ENCODE measurements at regions not wholly inside any gene's neighbourhood (a gene's known extent, or its start where the extent isn't known, plus 50 kb on each side); places are given as distances from the start of the nearest gene placed in this dataset.
"Not testable (repeated sequence)": the region's sequence is repeated elsewhere in the genome, so short reads cannot be mapped to it uniquely, and the experiment has no call there.

- Mint-ChIP-seq H3K9me3 (peaks cover 30% of the 10 kb centered on the region), H3K36me3 (ENCODE audit: low read depth) (no peaks in the 10 kb centered on the region), H3K27ac (no peak overlapping the region), H3K4me3 (no peak overlapping the region), H3K4me1 (ENCODE audit: low read depth) (no peaks in the 10 kb centered on the region), H3K27me3 (no peaks in the 10 kb centered on the region)
- DNase-seq: no peak
These were observed 660.8 kb upstream of the SGO1 start for GRCh38 chr3:20846832-20847231.

DNA sequence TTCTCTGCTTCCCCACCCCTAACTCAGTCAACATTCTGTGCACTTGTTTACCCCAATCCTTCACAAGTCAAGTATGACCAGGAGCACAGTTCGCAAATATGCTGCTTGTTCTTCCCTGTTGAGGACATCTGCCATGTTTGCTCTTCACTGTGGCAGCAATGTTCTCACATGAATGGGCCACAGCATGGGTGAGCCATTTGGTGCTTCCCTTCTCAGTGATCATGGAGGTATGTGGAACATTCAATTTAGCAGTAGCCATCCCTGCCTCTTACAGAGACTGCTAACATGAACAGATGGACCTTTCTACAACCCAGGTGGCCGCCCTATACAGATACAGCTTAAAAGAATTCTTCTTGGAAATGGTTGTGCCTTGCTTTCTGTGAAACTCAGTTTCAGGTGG is 660.1 kb upstream of the SGO1 start:
- Mint-ChIP-seq H3K4me3 (no peak overlapping the region), H3K27me3 (no peaks in the 10 kb centered on the region), H3K9me3 (peaks cover 30% of the 10 kb centered on the region), H3K27ac (no peak overlapping the region), H3K36me3 (ENCODE audit: low read depth) (no peaks in the 10 kb centered on the region), H3K4me1 (ENCODE audit: low read depth) (no peaks in the 10 kb centered on the region)
- DNase-seq: no peak

- Mint-ChIP-seq H3K27me3 (no peaks in the 10 kb centered on the region), H3K36me3 (ENCODE audit: low read depth) (no peaks in the 10 kb centered on the region), H3K4me1 (ENCODE audit: low read depth) (no peaks in the 10 kb centered on the region), H3K27ac (no peak overlapping the region), H3K9me3 (peaks cover 26% of the 10 kb centered on the region), H3K4me3 (no peak overlapping the region)
- DNase-seq: no peak
These were observed 658.8 kb upstream of the SGO1 start for GRCh38 chr3:20844851-20845250.

DNA sequence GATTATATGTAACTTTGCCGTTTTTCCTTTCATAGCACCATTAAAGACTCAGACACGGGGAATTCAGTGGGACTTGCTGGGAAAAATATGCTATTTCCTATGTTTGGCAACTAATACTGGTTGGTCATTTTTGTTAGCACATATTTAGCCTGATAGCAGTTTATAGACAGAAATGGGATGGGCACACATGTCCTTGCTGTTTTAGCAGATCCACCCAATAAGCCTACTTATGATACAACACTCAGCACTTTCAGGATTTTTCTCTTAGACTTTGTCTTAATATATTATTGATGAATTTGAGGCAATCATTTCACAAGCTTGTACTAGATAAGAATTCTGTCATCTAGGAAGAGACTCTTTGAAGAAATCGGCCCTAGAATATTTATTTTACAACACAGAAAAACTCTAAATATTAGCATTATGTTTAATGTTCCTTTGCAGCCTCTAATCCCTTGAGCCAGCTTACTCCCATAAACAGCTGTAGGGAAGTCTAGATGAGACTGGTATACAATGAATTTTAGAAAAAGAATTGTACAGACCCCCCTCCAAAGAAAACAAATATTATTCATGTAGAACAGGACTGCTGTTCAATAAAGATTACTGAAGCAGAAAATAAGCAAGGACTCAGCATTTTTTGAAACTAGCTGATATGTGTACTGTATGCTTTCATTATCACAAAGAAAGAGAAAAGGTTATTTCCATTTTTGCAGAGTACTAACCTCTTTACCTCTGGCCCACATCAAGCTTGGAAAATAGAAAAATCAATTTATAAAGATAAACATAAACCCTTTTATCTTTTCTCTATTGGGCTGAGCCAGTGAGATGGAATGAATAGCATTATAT is 656.8 kb upstream of the SGO1 start:
- no peaks in the 10 kb centered on the region for H3K36me3 Mint-ChIP-seq (ENCODE audit: low read depth)
- no peak overlapping the region for H3K27ac Mint-ChIP-seq
- no peak overlapping the region for H3K4me3 Mint-ChIP-seq
- peaks cover 28% of the 10 kb centered on the region for H3K9me3 Mint-ChIP-seq
- H3K4me1 Mint-ChIP-seq (ENCODE audit: low read depth): no peaks in the 10 kb centered on the region
- no peaks in the 10 kb centered on the region for H3K27me3 Mint-ChIP-seq
- no peak for DNase-seq

- peaks cover 27% of the 10 kb centered on the region for H3K9me3 Mint-ChIP-seq
- H3K36me3 Mint-ChIP-seq (ENCODE audit: low read depth): no peaks in the 10 kb centered on the region
- no peak overlapping the region for H3K4me3 Mint-ChIP-seq
- H3K27me3 Mint-ChIP-seq: no peaks in the 10 kb centered on the region
- DNase-seq: no peak
- no peaks in the 10 kb centered on the region for H3K4me1 Mint-ChIP-seq (ENCODE audit: low read depth)
- H3K27ac Mint-ChIP-seq: no peak overlapping the region
These were observed 656.0 kb upstream of the SGO1 start for GRCh38 chr3:20842002-20842401.

DNA sequence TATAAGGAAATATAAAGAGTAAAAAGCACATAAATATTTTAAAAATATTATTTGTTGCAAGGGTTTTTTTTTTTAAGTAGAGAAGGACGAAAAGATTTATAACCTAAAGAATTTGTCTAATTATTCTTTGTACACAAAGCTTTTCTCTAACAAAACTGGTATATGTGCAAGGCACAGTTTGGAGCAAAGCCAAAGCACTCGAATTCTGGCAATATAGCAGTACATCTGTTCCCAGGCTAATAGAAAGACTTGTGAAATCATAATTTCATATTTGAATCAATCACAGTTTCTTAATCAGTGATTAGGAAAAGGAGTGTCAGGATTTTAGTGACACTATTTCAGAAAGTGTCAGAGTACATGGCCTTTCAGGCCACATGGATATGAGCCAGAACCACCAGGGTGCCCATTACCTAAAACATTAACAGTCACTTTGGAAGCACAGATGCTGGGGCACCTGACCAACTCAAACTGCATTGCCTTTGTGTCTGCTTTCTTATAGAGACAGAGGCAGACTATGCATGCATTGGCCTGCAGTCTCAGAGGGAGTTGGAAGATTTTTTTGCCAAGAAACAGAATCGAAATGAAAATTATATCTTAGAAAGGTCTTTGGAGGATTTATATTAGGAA is 651.8 kb upstream of the SGO1 start:
- no peak for DNase-seq
- Mint-ChIP-seq H3K36me3 (ENCODE audit: low read depth) (no peaks in the 10 kb centered on the region), H3K27me3 (no peaks in the 10 kb centered on the region), H3K9me3 (peaks cover 30% of the 10 kb centered on the region), H3K27ac (no peak overlapping the region), H3K4me1 (ENCODE audit: low read depth) (no peaks in the 10 kb centered on the region), H3K4me3 (no peak overlapping the region)

DNA sequence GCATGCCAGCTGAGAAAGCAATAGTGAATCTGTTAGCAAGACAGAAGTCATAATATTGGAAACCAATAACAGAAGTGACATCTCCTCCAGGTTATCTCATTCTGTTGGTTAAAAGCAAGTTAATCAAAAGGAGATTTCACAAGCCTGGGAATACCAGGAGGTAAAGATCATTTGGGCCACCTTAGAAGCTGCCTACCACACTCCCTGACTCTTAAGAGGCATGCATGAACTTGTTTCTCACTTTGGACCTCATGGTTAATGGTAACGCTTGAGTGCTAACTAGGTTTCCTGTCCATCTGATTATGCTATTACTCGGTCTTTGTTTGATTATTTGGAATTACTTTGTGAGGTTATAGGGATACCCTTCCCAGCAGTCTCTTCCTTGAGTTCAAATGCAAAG is 650.8 kb upstream of the SGO1 start:
- no peak overlapping the region for H3K27ac Mint-ChIP-seq
- no peaks in the 10 kb centered on the region for H3K36me3 Mint-ChIP-seq (ENCODE audit: low read depth)
- H3K4me1 Mint-ChIP-seq (ENCODE audit: low read depth): no peaks in the 10 kb centered on the region
- no peaks in the 10 kb centered on the region for H3K27me3 Mint-ChIP-seq
- DNase-seq: no peak
- no peak overlapping the region for H3K4me3 Mint-ChIP-seq
- peaks cover 30% of the 10 kb centered on the region for H3K9me3 Mint-ChIP-seq

- no peak overlapping the region for H3K27ac Mint-ChIP-seq
- no peaks in the 10 kb centered on the region for H3K27me3 Mint-ChIP-seq
- H3K4me3 Mint-ChIP-seq: no peak overlapping the region
- H3K36me3 Mint-ChIP-seq (ENCODE audit: low read depth): no peaks in the 10 kb centered on the region
- H3K9me3 Mint-ChIP-seq: peaks cover 19% of the 10 kb centered on the region
- DNase-seq: no peak
- no peaks in the 10 kb centered on the region for H3K4me1 Mint-ChIP-seq (ENCODE audit: low read depth)
These were observed 647.0 kb upstream of the SGO1 start for GRCh38 chr3:20832963-20833362.

DNA sequence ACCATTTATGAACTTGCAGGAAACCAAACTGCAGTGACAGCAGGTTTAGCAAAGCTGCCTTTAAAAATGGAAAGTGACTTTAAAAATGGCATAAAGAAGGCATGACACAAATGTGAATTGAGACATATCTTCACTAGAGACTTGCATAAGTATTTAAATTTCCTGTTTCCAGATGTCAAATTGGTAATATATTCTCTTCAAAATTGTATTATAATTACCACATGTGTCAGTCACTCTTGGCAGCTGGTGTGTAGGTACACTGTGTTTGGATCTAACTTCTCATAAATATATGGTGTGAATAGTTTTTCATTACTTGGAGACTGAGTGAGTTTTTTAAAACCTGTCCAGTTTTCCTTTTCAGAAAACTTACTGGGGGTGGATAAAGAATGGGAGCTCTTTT is 636.2 kb upstream of the SGO1 start:
- Mint-ChIP-seq H3K9me3 (peaks cover 53% of the 10 kb centered on the region), H3K36me3 (ENCODE audit: low read depth) (peaks cover 5% of the 10 kb centered on the region), H3K27ac (no peak overlapping the region), H3K4me1 (ENCODE audit: low read depth) (no peaks in the 10 kb centered on the region), H3K27me3 (no peaks in the 10 kb centered on the region), H3K4me3 (no peak overlapping the region)
- no peak for DNase-seq

GRCh38 chr3:20820872-20821271 is 634.9 kb upstream of the SGO1 start:
- DNase-seq: not testable (repeated sequence)

GRCh38 chr3:20811631-20812030 is 625.6 kb upstream of the SGO1 start:
- no peak for DNase-seq
- no peaks in the 10 kb centered on the region for H3K27me3 Mint-ChIP-seq
- H3K27ac Mint-ChIP-seq: no peak overlapping the region
- H3K4me3 Mint-ChIP-seq: no peak overlapping the region
- H3K9me3 Mint-ChIP-seq: peaks cover 53% of the 10 kb centered on the region
- no peaks in the 10 kb centered on the region for H3K36me3 Mint-ChIP-seq (ENCODE audit: low read depth)
- no peaks in the 10 kb centered on the region for H3K4me1 Mint-ChIP-seq (ENCODE audit: low read depth)

More at GRCh38 chr3:20820872-20821271, 634.9 kb upstream of the SGO1 start:
- peaks cover 50% of the 10 kb centered on the region for H3K9me3 Mint-ChIP-seq
- H3K36me3 Mint-ChIP-seq (ENCODE audit: low read depth); H3K27me3 Mint-ChIP-seq; H3K4me1 Mint-ChIP-seq (ENCODE audit: low read depth); H3K27ac Mint-ChIP-seq; H3K4me3 Mint-ChIP-seq: not testable (repeated sequence)

DNA sequence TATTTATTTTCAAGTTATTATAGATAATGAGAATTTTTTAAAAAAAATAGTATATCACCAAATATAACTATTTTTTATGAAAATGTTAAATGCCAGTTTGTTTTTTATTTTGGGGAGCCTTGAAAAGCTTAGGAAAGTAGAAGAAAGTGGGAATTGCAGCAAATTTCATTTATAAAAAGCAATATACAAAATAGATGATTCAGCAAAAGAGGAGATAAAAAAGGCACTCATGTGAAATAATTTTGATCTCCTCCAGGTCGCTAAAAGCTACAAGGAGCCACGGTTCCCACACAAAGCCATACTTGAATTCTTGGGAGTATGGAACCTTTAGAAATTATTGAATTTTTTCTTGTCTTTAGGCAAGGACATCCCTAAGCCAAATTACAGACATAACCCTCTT is 625.0 kb upstream of the SGO1 start:
- H3K36me3 Mint-ChIP-seq (ENCODE audit: low read depth): no peaks in the 10 kb centered on the region
- H3K9me3 Mint-ChIP-seq: peaks cover 51% of the 10 kb centered on the region
- H3K4me3 Mint-ChIP-seq: no peak overlapping the region
- H3K4me1 Mint-ChIP-seq (ENCODE audit: low read depth): no peaks in the 10 kb centered on the region
- no peak for DNase-seq
- no peak overlapping the region for H3K27ac Mint-ChIP-seq
- H3K27me3 Mint-ChIP-seq: no peaks in the 10 kb centered on the region

- Mint-ChIP-seq H3K27me3 (no peaks in the 10 kb centered on the region), H3K27ac (no peak overlapping the region), H3K36me3 (ENCODE audit: low read depth) (no peaks in the 10 kb centered on the region), H3K9me3 (peaks cover 49% of the 10 kb centered on the region), H3K4me1 (ENCODE audit: low read depth) (no peaks in the 10 kb centered on the region), H3K4me3 (no peak overlapping the region)
- DNase-seq: no peak
These were observed 624.5 kb upstream of the SGO1 start for GRCh38 chr3:20810555-20810954.

- DNase-seq: no peak
- no peak overlapping the region for H3K27ac Mint-ChIP-seq
- no peaks in the 10 kb centered on the region for H3K36me3 Mint-ChIP-seq (ENCODE audit: low read depth)
- no peaks in the 10 kb centered on the region for H3K27me3 Mint-ChIP-seq
- no peaks in the 10 kb centered on the region for H3K4me1 Mint-ChIP-seq (ENCODE audit: low read depth)
- peaks cover 48% of the 10 kb centered on the region for H3K9me3 Mint-ChIP-seq
- no peak overlapping the region for H3K4me3 Mint-ChIP-seq
These were observed 623.4 kb upstream of the SGO1 start for GRCh38 chr3:20809356-20809755.

- H3K36me3 Mint-ChIP-seq (ENCODE audit: low read depth): no peaks in the 10 kb centered on the region
- no peaks in the 10 kb centered on the region for H3K4me1 Mint-ChIP-seq (ENCODE audit: low read depth)
- H3K9me3 Mint-ChIP-seq: peaks cover 46% of the 10 kb centered on the region
- H3K27me3 Mint-ChIP-seq: no peaks in the 10 kb centered on the region
- DNase-seq: no peak
- no peak overlapping the region for H3K4me3 Mint-ChIP-seq
- no peak overlapping the region for H3K27ac Mint-ChIP-seq
These were observed 622.9 kb upstream of the SGO1 start for GRCh38 chr3:20808864-20809263.
